Neural crest cell (in vitro differentiated cells): ENCODE measurements at regions not wholly inside any gene's neighbourhood (a gene's known extent, or its start where the extent isn't known, plus 50 kb on each side); places are given as distances from the start of the nearest gene placed in this dataset.

Experiments
- DNase-seq: peaks from one replicate; pipeline ENCODE4 v3.0.0; 2021; ENCODE audit warnings: low read depth, mixed read lengths, low spot score
- H3K27ac Mint-ChIP-seq: one replicate; pipeline ENCODE4 v1.8.0; 2021; ENCODE audit warnings: mild to moderate bottlenecking, mixed read lengths; ENCODE audit not compliant: unreplicated experiment
- H3K27me3 Mint-ChIP-seq: 2 replicates; pipeline ENCODE4 v1.8.0; 2021; ENCODE audit warnings: low read depth, mild to moderate bottlenecking, mixed read lengths
- H3K36me3 Mint-ChIP-seq: 2 replicates; pipeline ENCODE4 v1.8.0; 2021; ENCODE audit warnings: low read depth, mild to moderate bottlenecking, mixed read lengths
- H3K4me1 Mint-ChIP-seq: 2 replicates; pipeline ENCODE4 v1.8.0; 2021; ENCODE audit warnings: mixed read lengths
- H3K4me3 Mint-ChIP-seq: one replicate; pipeline ENCODE4 v1.8.0; 2021; ENCODE audit warnings: mild to moderate bottlenecking, mixed read lengths
- H3K9me3 Mint-ChIP-seq: 2 replicates; pipeline ENCODE4 v1.8.0; 2021; ENCODE audit warnings: mixed read lengths
- TF ChIP-seq, protein P1 (sequence below): fragments of 200-600 bp; sonication (generic); conservative IDR thresholded peaks from 2 replicates; pipeline ENCODE4 v1.5.0; 2021; ENCODE audit warnings: antibody characterized with exemption, mild to moderate bottlenecking

DNA sequence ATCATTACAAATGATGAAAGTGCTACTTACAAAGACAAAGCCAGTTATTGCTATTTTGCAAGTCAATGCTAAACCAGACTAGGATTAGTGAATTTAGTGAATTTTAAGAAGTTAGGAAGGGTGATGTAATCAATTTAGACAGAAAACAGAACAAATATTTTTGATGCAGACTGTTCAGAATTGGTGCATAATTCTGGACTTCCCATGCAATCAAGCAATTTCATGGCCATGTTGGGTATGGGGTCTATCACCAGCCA is 85.4 kb downstream of the CH25H start:
- no peaks in the 10 kb centered on the region for H3K36me3 Mint-ChIP-seq
- no peaks in the 10 kb centered on the region for H3K27me3 Mint-ChIP-seq
- DNase-seq = no peak
- TF ChIP-seq, protein P1, sequence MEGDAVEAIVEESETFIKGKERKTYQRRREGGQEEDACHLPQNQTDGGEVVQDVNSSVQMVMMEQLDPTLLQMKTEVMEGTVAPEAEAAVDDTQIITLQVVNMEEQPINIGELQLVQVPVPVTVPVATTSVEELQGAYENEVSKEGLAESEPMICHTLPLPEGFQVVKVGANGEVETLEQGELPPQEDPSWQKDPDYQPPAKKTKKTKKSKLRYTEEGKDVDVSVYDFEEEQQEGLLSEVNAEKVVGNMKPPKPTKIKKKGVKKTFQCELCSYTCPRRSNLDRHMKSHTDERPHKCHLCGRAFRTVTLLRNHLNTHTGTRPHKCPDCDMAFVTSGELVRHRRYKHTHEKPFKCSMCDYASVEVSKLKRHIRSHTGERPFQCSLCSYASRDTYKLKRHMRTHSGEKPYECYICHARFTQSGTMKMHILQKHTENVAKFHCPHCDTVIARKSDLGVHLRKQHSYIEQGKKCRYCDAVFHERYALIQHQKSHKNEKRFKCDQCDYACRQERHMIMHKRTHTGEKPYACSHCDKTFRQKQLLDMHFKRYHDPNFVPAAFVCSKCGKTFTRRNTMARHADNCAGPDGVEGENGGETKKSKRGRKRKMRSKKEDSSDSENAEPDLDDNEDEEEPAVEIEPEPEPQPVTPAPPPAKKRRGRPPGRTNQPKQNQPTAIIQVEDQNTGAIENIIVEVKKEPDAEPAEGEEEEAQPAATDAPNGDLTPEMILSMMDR = no peak
- no peak overlapping the region for H3K4me3 Mint-ChIP-seq
- H3K27ac Mint-ChIP-seq = no peak overlapping the region
- H3K4me1 Mint-ChIP-seq = no peaks in the 10 kb centered on the region
- peaks cover 2% of the 10 kb centered on the region for H3K9me3 Mint-ChIP-seq

DNA sequence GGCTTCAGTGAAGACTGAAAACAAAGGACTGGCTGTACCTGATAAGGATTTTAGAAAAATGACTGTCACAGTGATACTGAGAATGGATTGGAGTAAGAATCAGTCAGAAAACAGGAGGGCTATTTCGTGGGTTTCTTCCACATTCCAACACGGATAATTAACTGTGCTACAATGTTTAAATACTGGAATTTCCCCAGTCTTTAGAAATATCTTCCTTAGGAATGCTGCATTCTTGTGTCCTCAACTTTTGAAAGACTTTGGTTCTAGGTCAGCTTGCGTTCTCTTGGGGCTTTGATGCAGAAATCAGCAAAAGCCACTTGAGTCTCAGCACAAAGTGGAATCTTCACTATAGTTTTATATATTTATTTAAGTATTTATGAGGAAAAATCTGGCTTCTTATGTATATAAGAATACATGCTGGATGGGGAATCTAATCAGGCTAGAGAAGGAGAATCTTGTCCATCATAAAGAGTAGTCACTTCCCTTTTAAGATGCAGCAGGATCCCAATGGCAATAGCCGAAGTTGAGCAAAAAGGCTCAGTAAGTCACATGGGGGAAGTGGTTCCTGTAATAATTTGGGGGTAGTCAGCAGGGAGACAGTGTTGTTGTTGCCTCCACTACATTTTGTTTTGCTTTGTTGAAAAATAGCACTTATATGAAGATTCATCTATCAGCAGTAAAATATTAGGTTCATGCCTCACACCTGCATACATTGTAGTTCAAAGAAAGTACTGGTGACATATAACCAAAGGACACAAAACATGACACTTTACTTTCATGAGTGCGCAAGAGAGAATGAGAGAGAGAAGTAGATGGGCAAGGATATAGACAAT is 86.0 kb downstream of the CH25H start:
- H3K27ac Mint-ChIP-seq = no peak overlapping the region
- DNase-seq = no peak

DNA sequence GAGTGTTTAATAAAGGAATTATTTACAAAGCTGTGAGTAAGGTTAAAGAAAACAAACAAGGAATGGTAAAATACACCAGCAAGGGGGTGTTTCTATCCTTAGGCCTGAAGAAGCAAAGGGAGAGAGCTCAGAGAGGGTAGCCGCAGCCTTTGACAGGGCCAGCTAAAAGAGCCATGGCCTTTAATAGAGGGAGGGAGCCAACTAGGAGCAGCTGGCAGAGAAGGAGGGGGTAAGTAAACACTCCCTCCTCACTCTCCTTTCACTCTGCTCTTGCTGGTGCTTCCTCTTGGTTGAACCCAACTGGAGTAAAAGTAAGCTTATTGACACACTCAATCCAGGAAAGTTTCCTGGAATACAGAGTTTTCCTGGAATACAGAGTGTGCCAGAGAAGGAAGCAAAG is 87.5 kb downstream of the CH25H start:
- TF ChIP-seq, protein P1 = no peak
- Mint-ChIP-seq H3K4me1 (no peaks in the 10 kb centered on the region), H3K36me3 (no peaks in the 10 kb centered on the region), H3K27ac (no peak overlapping the region), H3K4me3 (no peak overlapping the region), H3K9me3 (peaks cover 2% of the 10 kb centered on the region), H3K27me3 (no peaks in the 10 kb centered on the region)
- no peak for DNase-seq

More for the DNA sequence above, 86.0 kb downstream of the CH25H start:
- TF ChIP-seq, protein P1 = no peak
- H3K4me1 Mint-ChIP-seq = no peaks in the 10 kb centered on the region
- H3K27me3 Mint-ChIP-seq = no peaks in the 10 kb centered on the region
- peaks cover 2% of the 10 kb centered on the region for H3K9me3 Mint-ChIP-seq
- no peak overlapping the region for H3K4me3 Mint-ChIP-seq
- no peaks in the 10 kb centered on the region for H3K36me3 Mint-ChIP-seq

DNA sequence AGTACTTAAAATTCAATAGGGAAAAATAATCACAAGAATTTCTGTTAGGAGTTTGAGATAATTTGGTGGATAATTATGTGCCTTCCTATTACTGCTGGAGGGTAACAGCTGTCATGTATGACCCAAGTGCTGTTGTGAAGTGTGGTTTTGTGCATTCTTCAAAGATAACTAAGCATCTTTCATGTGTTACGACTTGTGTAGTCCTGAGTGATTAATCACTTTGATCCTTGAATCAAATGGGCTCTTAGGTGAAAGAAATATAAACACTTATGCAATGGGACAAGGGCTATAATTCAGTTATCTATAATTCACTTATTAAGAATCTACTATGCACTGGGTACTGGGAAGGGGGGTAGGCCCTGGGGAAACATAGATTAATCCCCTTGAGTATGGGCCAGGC is 89.0 kb downstream of the CH25H start:
- Mint-ChIP-seq H3K27me3 (no peaks in the 10 kb centered on the region), H3K4me3 (no peak overlapping the region), H3K9me3 (no peaks in the 10 kb centered on the region), H3K27ac (no peak overlapping the region), H3K36me3 (no peaks in the 10 kb centered on the region), H3K4me1 (no peaks in the 10 kb centered on the region)
- TF ChIP-seq, protein P1 = no peak
- no peak for DNase-seq

DNA sequence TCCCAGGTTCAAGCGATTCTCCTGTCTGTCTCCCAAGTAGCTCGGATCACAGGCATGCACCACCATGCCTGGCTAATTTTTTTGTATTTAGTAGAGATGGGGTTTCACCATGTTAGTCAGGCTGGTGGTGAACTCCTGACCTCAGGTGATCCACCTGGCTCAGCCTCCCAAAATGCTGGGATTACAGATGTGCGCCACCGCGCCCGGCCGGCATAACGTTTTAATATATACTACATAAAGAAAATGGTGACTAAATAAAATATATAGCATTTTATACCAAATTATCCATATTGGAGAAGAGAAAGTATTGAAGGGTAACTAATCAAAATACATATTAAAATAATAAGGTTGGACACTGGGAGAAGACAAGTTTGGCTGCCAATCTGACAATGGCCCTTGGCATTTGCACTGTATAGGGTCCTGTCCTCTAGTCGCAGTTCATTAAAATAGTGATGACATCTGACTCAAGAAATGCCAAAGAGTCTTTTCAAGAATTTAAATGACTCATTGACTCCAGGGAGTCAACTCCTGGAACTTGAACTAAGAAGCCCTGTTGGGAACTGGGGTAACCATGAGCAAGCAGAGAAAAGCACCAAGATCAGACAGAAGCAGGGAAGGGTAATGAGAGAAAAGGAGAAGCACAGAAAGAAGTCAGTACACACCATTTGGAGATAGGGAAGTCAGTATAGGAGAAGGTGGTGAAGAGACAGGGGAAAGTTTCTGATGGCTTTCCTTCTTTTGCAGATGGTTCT is 91.1 kb downstream of the CH25H start:
- no peaks in the 10 kb centered on the region for H3K9me3 Mint-ChIP-seq
- DNase-seq = no peak

More for the DNA sequence above, 91.1 kb downstream of the CH25H start:
- Mint-ChIP-seq H3K36me3 (no peaks in the 10 kb centered on the region), H3K27me3 (no peaks in the 10 kb centered on the region), H3K4me1 (no peaks in the 10 kb centered on the region), H3K4me3 (no peak overlapping the region), H3K27ac (no peak overlapping the region)
- TF ChIP-seq, protein P1 = no peak
